Stimulated activated naive CD8-positive, alpha-beta T cell treated with anti-CD3 and anti-CD28 coated beads, Interleukin-15, Interleukin-2, amounts not matched to agents 100 U/mL and 50 U/mL, for 24 hours (primary cell): ENCODE measurements at regions not wholly inside any gene's neighbourhood (a gene's known extent, or its start where the extent isn't known, plus 50 kb on each side); places are given as distances from the start of the nearest gene placed in this dataset.
"Not testable (repeated sequence)": the region's sequence is repeated elsewhere in the genome, so short reads cannot be mapped to it uniquely, and the experiment has no call there.

ENCODE experiments used
- ATAC-seq: fragments of 150-1000 bp; cut with Tn5 transposase; one replicate; pipeline ENCODE4 v1.10.0; 2021
- DNase-seq: peaks from one replicate; pipeline ENCODE4 v3.0.0; 2021

DNA sequence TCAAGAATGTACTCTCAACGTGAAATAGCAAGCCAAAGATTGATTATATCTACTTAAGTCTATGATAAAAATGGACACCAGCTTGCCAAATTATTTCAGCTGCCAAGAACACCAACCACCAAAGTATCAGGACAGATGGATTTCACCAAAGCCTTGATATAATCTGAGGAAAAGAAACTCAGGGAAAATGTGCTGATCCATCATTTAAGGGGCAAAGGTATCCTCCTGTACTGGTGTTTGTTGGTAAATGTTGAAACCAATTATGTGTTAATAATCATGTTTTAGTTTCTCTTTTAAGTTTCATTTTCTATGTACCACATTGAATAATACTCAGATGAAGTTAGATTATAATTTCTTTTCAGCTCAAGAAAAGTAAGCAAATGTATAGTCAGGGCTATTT, 1284.3 kb upstream of the TMEM132C start:
- DNase-seq, result no peak

GRCh38 chr12:126983735-126984134, 1283.2 kb upstream of the TMEM132C start:
- not testable (repeated sequence) for DNase-seq, ATAC-seq

More for the DNA sequence above, 1284.3 kb upstream of the TMEM132C start:
- no peak for ATAC-seq

DNA sequence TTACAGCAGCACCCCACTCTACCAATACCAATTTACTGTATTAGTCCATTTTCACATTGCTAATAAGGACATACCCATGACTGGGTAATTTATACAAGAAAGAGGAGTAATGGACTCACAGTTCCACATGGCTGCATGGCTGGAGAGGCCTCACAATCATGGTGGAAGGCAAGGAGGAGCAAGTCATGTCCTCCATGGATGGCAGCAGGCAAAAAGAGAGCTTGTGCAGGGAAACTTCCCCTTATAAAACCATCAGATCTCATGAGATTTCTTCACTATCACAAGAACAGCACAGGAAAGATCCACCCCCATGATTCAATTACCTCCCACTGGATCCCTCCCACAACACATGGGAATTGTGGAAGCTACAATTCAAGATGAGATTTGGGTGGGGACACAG, 1281.3 kb upstream of the TMEM132C start:
- DNase-seq, ATAC-seq: not testable (repeated sequence)

- ATAC-seq (no peak), DNase-seq (no peak)
These were observed 1277.4 kb upstream of the TMEM132C start for GRCh38 chr12:126989532-126989931.

DNA sequence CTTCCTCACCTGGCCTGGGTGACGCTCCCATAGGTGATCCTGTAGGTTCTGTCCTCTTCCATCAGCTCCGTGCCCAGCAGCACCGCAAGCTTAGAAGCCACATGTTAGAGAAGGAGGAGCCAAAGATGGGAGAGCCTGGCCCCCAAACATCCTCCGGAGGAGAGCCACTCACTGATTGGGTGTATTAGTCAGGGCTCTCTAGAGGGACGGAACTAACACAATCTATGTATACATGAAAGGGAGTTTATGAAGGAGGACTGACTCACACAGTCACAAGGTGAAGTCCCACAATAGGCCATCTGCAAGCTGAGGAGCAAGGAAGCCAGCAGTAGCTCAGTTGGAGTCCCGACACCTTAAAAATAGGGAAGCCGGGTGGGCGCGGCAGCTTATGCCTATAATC, 1273.1 kb upstream of the TMEM132C start:
- DNase-seq (no peak), ATAC-seq (no peak)

DNA sequence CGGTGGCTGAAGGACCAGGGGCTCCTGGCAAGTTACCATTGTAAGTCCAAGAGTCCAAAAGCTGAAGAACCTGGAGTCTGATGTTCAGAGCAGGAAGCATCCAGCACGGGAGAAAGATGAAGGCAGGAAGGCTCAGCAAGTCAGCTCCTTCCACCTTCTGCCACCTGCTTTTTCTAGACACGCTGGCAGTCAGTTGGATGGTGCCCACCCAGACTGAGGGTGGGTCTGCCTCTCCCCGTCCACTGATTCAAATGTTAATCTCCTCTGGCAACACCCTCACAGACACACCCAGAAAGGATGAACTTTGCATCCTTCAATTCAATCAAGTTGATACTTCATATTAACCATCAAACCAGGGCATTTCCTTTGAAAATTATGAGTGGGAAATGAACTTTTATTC, 1272.4 kb upstream of the TMEM132C start:
- no peak for DNase-seq
- no peak for ATAC-seq

DNA sequence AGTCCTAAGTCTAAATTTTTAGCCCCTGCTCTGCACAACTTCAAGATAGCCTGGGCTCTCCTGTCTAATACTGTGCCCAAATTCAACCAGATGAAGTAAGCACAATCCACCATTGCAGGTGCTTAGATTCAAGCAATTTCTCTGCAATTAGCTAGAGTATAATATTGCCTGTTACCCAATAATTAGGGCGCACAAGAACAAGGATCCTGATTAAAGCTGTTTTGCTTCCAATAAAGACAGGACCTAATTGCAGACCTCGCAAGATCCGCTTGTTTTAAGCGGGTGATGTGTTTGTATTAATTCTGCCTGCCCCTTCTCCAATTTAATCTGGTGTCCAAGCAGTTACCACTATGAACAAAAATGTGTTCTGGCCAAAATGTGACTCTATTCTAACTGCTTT, 1268.9 kb upstream of the TMEM132C start:
- no peak for ATAC-seq

DNA sequence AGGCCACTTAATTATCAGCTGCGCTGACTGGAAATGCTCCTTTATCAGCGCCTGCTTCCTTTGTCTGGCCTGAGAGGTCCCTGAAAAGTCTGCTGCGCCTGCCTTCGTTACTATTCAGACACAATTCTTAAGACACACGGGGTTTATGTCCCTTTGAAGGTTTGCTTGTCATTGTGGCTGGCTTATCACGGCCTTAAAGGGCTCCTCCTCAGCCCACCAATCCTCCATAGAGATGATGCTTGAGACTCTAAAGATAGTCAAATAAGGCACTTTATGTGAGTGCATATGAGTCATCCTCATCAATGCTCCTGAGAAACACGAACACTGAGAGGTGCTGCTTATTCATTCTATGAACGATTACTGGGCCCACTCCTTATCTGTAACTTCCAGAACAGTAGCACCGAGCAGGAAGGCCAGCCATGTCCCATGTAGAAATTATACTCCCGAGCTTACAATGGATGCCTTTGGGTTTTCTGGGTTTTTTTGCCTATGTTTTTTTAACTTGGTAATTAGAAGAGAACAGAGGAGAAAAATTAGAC, 1268.2 kb upstream of the TMEM132C start:
- DNase-seq (no peak), ATAC-seq (no peak)

More for the DNA sequence above, 1268.9 kb upstream of the TMEM132C start:
- DNase-seq, result no peak

GRCh38 chr12:126999352-126999751, 1267.6 kb upstream of the TMEM132C start:
- DNase-seq, result no peak
- ATAC-seq, result no peak

DNA sequence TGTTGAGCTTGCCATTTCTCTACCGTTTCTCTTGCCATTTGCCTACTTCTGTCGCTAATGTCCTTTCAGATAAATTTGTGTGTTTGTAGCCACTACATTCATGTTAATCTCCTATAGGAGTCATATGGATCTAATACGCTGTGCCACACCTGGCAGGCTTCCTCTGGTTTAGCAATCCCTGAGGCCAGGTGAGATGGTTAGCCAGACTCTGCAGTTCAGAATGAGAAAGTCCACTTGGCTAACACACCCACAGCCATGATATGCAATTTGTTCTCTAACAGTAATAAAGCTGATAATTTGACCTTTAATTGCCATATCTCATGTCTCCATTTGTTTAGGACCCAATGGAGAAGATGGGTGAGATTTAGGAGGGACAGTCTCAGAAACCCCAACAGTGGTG, 1261.6 kb upstream of the TMEM132C start:
- DNase-seq, result no peak
- ATAC-seq, result no peak

DNA sequence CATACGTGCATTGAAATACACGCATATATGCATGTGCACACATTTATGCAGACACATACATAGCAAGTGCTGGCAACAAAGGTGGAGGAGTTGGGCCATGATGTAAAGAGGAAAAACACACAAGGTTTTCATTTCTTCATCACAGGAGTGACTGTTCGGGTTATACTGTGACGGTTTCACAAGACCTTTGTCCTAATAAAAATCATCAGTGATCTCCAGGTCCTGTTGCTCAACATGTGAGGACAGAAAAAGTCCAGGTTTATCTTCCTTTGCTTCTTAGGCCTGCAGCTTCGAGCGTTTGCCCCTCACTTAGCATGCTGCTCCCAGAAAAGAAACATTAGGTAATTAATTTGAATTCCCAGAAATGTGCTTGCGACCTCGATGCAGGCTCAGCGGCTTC, 1260.0 kb upstream of the TMEM132C start:
- DNase-seq, result no peak
- no peak for ATAC-seq

DNA sequence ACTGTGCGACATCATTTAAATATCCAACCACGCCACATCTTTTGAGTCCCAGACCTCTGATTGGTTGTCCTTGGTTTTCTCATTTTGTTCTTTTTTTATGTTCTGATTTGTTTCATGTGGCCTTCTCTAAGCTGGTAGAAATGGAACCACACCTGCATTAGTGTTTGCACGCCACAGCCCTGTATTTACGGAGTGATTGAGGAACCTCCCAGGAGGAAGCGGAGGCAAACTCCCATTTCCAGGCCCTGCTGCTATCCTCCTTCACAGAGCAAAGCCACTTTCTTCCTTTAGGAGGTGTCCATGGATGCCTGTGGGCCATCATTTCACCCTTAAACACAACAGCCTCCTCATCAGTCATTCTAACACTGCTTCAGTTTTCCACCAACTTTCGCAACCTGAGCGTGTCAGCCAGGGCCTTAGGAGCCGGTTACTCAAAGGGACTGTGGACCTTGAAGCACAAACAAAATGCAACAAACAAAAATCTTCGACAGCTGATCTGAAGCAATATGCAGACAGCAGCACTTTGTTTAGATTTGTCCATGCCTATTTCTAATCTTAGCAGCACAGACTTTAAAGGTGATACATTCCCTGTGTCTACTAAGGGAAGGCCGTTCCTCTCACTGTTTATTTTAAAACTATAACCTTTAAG, 1258.1 kb upstream of the TMEM132C start:
- no peak for DNase-seq
- ATAC-seq, result no peak

- ATAC-seq, result no peak
These were observed 1254.9 kb upstream of the TMEM132C start for GRCh38 chr12:127012109-127012508.

GRCh38 chr12:127013197-127013596, 1253.8 kb upstream of the TMEM132C start:
- ATAC-seq (no peak), DNase-seq (no peak)

More at GRCh38 chr12:127012109-127012508, 1254.9 kb upstream of the TMEM132C start:
- no peak for DNase-seq

- ATAC-seq, result no peak
- DNase-seq, result no peak
These were observed 1252.9 kb upstream of the TMEM132C start for GRCh38 chr12:127014079-127014478.

GRCh38 chr12:127024791-127025190, 1242.2 kb upstream of the TMEM132C start:
- no peak for ATAC-seq
- DNase-seq, result no peak

DNA sequence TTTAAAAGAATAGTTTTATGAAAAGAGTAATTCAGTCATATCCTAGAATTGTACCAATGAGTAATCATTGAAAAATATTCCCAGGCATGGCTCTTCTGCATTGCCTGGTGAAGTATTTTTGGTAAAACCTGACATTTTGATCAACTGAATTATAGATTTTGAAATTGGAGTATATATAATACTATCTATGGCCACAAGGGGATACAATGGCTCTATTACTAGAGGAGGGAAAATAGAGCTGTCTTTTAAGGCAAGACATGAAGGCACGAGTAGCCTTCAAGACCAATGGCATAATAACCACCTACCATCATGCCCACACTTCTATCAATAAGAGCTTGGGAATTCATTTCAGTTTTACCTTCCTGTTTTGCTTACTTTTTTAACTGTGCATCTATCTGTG, 1241.4 kb upstream of the TMEM132C start:
- ATAC-seq (no peak), DNase-seq (no peak)

DNA sequence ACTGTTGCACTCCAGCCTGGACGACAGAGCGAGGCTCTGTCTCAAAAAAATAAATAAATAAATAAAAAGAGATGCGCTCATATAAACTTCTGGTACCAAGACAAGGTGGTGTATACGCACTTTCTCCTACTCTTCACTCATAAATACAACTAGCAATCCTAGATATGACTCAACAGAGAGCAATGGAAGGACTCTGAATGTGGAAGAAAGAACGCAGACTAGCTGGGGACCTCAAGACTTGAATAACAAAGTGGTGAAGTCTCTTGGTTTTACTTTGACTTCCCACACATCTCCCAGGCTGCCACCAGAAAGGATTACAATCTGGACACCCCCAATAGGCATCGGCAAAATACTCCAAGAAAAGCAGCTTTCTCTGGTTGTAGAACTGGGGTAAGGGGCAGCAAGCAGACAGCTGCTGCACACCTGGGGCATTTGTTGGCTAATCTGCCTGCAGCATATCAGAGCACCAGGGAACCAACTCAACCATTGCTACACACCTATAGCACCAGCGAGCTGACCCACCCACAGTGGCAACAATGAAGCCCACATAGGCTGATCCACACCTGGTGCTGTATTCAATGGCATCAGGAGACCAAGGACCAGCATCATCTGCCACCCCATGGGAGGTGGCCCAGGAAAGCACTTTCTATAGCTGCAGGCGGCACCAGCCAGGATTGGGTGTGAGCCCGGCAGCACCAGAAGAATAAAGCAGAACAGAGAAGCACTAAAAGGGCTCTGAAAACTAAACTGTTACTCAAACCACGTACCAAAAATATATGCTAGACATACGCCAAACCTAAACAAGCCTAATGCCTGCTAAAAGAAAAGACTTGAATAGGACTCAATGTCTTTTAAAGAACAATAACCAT, 1231.7 kb upstream of the TMEM132C start:
- ATAC-seq (no peak), DNase-seq (no peak)

DNA sequence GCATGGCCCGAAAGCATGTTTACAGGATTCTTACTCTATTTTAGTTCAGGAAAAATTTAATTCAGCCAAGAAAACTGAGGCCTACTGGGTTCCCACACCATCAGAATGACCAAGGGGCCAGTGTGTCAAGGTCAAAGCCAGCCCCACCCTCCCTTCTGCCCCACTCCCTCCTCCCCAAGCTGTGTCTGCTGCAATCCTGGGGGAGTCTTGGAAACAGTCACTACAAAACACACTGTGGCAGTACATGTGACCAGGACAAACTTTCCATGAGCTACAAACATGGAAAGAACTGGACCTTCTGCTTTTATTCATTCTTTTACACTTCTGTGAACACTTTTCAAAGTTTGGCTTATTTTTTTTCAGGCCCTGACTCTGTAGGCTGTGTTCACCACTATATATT, 1228.8 kb upstream of the TMEM132C start:
- no peak for ATAC-seq
- DNase-seq, result no peak

DNA sequence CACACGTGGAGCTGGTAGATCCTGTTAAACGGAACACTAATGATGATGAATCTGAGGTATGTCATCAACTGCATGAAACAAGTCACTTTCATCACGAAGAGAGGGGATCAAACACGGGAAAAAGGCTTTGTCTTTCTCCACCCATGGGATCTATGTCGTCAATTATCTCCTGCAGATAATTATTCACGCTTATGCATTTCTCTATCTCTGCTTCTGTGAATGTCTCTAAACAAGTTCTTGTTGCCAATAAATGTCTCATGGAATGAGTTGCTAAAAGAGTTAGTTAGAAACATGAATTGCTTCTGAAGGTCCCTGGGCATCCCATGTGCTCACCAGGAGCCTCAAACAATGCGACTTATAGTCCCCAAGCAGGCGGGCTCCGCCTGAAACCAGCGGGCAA, 1228.2 kb upstream of the TMEM132C start:
- no peak for ATAC-seq

GRCh38 chr12:127041985-127042625, 1224.9 kb upstream of the TMEM132C start:
- DNase-seq (no peak), ATAC-seq (no peak)

More for the DNA sequence above, 1228.2 kb upstream of the TMEM132C start:
- DNase-seq, result no peak

DNA sequence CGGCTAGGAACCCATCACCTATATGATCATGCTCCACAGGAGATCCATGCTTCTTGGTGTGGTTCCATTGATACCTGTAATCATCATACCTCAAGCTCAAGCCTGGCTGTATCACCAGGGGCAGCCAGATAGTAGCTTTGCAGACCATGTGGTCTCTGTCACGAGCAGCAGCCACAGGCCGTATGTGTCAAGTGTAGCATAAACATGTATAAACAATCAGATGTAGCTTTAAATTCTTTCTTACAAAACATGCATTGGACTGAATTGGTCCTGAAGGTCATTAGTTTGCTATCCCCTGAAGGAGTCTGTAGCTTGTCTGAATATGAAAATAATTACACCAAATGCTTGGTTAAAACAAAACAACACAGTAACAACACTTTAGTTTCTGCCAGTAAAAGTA, 1223.2 kb upstream of the TMEM132C start:
- no peak for DNase-seq
- ATAC-seq, result no peak

GRCh38 chr12:127044836-127045235, 1222.1 kb upstream of the TMEM132C start:
- no peak for DNase-seq
- no peak for ATAC-seq
